HG02884 (cell line): ENCODE measurements at regions not wholly inside any gene's neighbourhood (a gene's known extent, or its start where the extent isn't known, plus 50 kb on each side); places are given as distances from the start of the nearest gene placed in this dataset.
"Not testable (repeated sequence)": the region's sequence is repeated elsewhere in the genome, so short reads cannot be mapped to it uniquely, and the experiment has no call there.

Experiments used
- ATAC-seq: cut with Tn5 transposase; IDR thresholded peaks from one replicate; pipeline ENCODE4 v1.9.1; 2021; ENCODE audit warnings: mild to moderate bottlenecking, moderate library complexity; ENCODE audit not compliant: unreplicated experiment

DNA sequence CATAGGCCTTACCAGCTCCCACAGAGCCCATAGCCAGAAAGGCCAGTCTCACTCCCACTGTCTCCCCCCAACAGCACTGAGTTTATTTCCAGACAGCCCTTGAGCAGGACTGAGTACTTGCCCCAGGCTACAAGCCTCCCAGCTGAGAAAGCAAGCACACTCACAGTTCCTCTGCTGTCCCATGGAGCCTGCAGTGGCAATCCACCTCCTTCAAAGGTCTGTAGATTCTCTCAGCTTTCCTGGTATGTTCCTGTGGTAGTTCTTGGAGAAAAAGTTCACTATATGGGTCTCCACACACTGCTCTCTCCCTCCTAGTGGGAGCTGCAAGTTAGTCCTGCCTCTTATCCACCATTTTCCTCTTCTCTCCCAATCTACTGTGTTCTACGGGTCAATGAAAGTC is 728.7 kb downstream of the DIAPH3 start:
- no peak for ATAC-seq

GRCh38 chr13:59437544-59438301 is 726.0 kb downstream of the DIAPH3 start:
- ATAC-seq: no peak

DNA sequence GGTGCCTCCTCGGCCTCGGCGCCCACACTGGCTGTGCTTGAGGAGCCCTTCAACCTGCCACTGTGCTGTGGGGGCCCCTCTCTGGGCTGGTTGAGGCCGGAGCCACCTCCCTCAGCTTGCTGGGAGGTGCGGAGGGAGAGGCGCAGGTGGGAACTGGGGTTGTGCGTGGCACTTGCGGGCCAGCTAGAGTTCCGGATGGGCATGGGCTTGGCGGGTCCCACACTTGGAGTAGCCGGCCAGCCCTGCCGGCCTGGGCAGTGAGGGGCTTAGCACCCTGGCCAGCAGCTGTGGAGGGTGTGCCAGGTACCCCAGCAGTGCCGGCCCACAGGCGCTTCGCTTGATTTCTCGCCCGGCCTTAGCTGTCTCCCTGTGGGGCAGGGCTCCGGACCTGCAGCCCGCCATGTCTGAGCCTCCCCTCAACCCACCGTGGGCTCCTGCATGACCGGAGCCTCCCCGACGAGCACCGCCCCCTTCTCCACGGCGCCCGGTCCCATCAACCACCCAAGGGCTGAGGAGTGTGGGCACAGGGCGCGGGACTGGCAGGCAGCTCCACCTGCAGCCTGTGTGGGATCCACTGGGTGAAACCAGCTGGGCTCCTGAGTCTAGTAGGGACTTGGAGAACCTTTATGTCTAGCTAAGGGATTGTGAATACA is 723.8 kb downstream of the DIAPH3 start:
- ATAC-seq: no peak

- ATAC-seq: not testable (repeated sequence)
Measured at GRCh38 chr13:59441068-59441467, 722.7 kb downstream of the DIAPH3 start.

DNA sequence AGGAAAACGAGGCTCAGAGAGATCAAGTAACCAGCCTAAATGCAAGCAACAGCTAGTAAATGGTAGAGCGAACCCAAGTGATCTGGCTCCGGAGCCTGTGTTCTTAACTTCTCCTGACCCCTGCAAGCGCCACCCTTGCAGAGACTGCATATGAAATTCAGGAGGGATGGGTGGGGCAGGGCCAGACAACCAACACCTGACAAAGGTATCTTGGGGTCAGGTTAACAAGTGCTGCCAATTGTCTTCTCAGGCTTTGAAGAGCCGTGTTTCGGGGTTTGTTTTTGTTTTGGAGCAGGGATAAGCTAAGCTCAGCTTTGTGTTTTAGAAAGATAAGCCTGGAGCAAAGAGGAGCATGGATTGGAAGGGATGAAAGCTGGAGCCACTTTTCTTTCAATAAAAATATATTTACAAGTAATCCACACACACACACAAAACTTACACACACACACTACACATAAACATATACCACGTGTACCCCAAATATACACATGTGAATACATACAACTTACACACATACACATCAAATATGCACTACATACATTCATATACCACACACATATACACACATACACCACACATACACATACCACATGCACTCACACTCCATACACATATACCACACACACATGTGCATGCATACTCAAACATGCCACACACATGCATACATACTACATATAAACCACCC is 722.0 kb downstream of the DIAPH3 start:
- no peak for ATAC-seq

GRCh38 chr13:59442461-59442860 is 721.3 kb downstream of the DIAPH3 start:
- ATAC-seq: no peak

DNA sequence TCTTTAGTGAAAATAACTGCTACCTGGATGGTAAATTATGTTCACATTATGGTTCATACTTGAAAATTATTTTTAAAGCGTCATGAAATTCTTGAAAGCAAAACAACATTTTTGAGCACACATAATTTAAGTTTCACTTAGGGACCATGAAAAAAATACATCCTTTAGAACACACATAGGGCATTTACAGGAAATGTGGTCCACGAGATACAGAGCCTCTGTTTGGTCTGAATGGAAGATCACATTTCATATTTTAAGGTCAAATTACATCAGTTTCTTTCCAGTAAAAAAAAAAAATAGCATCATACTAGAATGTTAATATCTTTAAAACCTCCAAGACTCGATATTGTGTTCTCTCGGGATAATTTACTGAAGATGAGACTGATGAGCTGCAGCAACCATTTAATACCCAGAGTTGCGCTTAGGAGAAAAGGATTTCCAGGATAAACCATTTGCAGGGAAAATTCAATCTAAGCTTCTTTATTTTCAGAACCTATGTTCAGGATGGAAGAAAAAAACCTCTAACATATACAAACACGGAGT is 720.7 kb downstream of the DIAPH3 start:
- no peak for ATAC-seq

- no peak for ATAC-seq
Measured at GRCh38 chr13:59444210-59444857, 719.4 kb downstream of the DIAPH3 start.

DNA sequence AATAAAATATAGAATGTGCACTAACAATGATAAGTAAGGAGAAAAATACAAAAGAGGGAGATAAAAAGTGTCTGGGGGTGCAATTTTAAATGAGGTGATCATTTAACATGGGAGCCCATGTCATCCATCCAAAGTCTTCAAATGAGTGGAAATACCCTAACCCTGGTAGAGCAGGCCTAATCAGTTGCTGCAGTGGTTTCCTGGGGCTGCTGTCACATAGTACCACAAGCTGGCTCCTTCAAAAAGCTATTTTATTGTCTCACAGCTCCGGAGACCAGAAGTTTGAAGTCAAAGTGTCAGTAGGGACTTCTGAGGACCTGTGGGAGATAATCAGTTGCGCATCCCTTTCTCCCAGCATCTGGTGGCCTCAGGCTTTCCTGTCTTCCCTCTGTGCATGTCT is 717.9 kb downstream of the DIAPH3 start:
- no peak for ATAC-seq

DNA sequence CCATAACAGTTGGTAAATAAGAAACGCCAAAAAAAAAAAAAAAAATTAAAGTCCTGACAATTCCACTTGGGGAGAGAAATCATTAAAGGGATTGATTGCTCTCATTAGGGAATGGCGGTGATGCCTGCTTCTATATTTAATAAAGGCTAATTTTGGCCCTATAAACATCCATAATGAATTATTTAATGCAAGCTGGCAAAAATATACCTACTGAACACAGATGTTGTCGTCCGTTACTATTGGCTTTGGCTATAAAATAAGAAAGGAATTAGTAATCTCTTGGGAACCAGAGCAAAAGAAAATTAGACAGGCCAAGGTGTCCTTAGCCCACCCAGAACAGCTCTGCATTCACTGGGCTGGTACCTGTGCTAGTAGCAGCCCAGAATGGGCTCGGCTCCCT is 717.3 kb downstream of the DIAPH3 start:
- no peak for ATAC-seq

DNA sequence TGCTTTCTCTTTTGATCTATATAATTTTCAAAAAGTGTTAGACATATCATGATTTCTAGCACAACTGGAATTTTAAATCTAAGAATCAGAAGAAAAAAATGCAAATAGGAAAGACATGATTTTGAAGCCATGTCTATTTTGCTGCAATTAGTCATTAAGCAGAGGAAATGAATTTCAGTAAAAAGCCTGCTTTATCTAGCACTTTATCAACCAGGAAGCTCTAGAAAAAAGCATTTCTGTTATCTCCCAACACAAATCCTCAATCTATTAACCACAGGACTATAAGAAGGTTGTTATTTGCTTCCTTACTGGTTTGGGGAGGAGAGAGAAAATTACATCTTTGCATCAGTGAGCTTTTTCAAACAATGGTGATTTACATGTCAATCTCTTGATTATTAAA is 716.7 kb downstream of the DIAPH3 start:
- no peak for ATAC-seq

- ATAC-seq: no peak
Measured at GRCh38 chr13:59447846-59448620, 715.7 kb downstream of the DIAPH3 start.

- ATAC-seq: no peak
Measured at GRCh38 chr13:59449750-59450149, 714.0 kb downstream of the DIAPH3 start.

GRCh38 chr13:59450229-59450628 is 713.5 kb downstream of the DIAPH3 start:
- no peak for ATAC-seq

- no peak for ATAC-seq
Measured at GRCh38 chr13:59451236-59451635, 712.5 kb downstream of the DIAPH3 start.

GRCh38 chr13:59452189-59452890 is 711.4 kb downstream of the DIAPH3 start:
- no peak for ATAC-seq

DNA sequence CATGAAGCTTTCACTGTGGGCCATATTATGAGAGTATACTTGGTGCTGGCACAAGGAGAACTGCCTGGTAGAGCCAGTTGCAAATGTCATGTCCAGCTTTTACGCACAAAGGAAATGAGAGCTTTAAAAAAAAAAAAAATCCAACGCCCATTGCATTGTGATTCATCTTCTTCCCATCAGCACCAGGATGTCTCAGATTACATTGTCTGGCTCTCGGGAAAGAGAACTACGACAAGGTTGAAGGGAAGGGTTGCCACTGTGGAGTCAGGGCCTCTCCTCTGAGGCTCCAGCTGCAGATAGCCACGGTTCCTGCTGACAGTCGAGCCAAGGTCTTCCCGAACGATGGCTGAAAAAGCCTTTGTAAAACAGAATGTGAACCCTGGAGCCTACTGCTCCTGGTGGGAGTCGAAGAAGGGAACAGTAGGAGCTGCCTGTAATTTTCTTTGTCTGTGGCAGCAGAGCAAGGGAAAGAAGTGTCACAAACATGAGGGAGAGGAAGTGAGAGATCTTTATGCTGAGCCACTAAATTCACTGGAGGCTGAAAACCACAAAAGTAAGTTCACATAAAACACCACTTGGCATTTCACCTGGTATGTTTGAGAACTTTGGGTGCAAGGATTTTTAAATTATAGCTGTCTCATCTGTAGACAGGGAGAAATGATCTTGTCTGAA is 704.7 kb downstream of the DIAPH3 start:
- ATAC-seq: no peak

GRCh38 chr13:59459972-59460371 is 703.8 kb downstream of the DIAPH3 start:
- ATAC-seq: no peak

- ATAC-seq: no peak
Measured at GRCh38 chr13:59461411-59461810, 702.3 kb downstream of the DIAPH3 start.
